ENCODE measurements at regions not wholly inside any gene's neighbourhood (a gene's known extent, or its start where the extent isn't known, plus 50 kb on each side); places are given as distances from the start of the nearest gene placed in this dataset.
"Not testable (repeated sequence)": the region's sequence is repeated elsewhere in the genome, so short reads cannot be mapped to it uniquely, and the experiment has no call there.

- ATAC-seq = no peak
Observed at GRCh38 chr2:168300460-168300859, 53.1 kb upstream of the STK39 start.

GRCh38 chr2:168304024-168304681 lies 56.8 kb upstream of the STK39 start:
- DNase-seq (no peak), ATAC-seq (no peak)

More at GRCh38 chr2:168300460-168300859, 53.1 kb upstream of the STK39 start:
- DNase-seq = no peak

- ATAC-seq = no peak
- no peak for DNase-seq
Observed at GRCh38 chr2:168307379-168307778, 60.0 kb upstream of the STK39 start.

DNA sequence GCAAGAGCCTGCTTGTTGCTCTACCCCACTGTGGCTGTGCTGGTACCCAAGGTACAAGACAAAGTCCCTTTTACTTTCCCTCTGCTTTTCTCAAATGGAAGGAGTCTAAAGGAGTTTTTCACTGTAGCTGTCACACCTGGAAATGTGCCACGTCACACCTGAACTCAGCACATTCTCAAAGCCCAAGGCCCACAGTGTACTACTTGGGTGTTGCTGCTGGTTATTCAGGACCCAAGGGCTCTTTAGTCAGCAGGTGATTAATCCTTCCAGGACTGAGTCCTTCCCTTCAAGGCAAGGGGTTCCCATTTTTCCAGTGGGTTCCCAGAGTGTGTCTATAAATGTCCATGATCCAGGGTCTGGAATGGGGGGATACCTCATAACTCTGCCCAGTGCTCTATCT lies 63.2 kb upstream of the STK39 start:
- DNase-seq = no peak
- ATAC-seq = no peak

DNA sequence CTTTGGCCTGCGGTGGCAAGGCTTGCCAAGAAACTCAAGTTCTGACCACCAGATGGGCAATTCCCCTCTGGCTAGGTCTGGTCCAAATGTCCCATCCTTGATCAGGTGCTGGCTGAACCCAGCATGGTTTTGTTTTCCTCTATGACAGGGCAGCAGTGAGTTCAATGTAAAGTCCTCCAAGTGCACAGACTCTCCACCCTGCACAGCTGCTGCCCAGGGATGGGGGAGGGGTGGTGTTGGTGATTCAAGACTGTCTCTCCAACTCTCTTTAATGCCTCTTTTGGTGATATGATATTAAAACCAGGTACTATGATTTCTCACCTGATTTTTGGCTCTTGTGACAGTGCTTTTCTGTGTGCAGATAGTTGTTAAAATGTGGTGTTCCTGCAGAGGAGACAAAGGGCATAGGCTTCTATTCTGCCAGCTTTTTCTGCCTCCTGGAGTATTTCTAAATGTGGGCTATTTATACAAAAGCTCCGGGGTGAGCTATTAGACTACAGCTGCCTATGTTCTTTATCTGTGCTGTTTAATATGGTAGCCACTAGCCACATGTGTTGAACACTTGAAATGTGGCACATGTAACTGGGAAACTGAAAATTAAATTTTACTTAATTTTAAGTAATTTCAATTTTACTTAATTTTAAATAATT lies 64.0 kb upstream of the STK39 start:
- ATAC-seq (no peak), DNase-seq (no peak)

- ATAC-seq = no peak
- DNase-seq = no peak
Observed at GRCh38 chr2:168312036-168312822, 64.8 kb upstream of the STK39 start.

DNA sequence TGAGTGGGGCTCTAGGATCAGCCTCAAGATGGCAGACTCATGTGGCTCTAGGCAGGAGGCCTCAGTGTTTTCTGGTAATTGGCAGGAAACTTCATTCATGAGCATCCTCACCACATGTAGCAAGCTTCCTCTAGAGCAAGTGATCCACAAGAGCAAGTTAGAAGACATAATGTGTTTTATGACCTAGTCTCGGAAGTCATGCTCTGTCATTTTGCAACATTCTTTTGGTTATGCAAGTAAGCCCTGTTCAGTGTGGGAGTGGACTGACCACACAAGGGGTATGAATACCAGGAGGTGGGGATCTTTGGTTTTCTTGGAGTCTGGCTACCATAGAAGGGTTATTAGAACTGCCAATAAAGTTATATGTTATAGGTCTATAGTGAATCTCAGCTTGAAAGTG lies 66.8 kb upstream of the STK39 start:
- ATAC-seq = no peak
- DNase-seq = no peak

- ATAC-seq (no peak), DNase-seq (no peak)
Observed at GRCh38 chr2:168315331-168316072, 68.1 kb upstream of the STK39 start.

GRCh38 chr2:168316073-168316440 lies 68.7 kb upstream of the STK39 start:
- no peak for ATAC-seq

DNA sequence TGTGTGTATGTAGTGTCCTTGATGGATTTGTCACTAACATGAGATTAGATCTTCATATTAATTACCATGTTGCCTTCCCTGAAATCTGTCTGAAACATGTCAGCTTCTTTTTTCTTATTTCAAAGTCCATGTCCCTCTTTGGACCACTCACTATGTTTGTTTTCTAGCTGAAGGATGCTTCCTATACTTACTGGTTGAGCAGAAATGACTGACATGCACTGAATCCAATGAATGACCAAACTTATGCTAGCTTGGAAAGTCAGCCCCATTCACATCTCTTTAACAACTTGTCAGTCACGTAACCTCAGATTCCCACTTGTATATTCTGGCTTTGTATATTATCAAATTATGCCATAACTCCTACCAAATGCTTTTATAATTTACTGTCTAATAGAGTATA lies 69.9 kb upstream of the STK39 start:
- DNase-seq (no peak), ATAC-seq (no peak)

More at GRCh38 chr2:168316073-168316440, 68.7 kb upstream of the STK39 start:
- DNase-seq = no peak

- ATAC-seq (no peak), DNase-seq (no peak)
Observed at GRCh38 chr2:168320267-168320666, 72.9 kb upstream of the STK39 start.

DNA sequence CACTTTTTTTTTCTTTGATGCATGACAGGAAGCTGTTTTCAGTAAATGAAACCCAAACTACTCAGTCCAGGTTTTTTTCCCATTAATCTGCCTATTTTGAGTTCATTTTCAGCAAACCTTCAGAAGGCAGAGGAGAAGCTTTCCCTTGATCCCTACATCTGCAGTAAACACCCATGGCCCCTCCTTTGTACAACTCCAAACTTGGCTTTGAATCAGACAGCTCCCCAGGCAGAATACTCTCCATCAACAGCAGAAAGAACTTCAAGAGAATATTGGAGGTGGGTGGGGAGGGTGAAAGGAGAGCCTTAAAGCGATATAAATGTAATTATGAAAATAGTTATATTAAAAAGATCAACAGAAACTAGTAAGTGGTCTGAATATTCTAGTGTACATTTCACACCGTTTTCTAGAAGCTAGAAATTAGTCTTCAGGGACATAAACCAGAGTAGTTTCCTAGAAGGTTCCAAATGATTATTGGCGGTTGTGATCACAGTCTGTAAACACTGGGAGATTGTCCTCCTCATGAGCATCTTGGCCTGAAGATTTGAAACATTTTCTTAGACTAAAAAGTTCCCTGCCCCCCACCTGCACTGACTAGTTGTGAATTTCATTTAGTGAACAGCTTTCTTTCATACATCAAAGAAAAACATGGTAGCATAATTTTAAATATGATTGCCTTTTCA lies 75.1 kb upstream of the STK39 start:
- no peak for DNase-seq
- ATAC-seq = no peak

- ATAC-seq (no peak), DNase-seq (no peak)
Observed at GRCh38 chr2:168323529-168324021, 76.2 kb upstream of the STK39 start.

DNA sequence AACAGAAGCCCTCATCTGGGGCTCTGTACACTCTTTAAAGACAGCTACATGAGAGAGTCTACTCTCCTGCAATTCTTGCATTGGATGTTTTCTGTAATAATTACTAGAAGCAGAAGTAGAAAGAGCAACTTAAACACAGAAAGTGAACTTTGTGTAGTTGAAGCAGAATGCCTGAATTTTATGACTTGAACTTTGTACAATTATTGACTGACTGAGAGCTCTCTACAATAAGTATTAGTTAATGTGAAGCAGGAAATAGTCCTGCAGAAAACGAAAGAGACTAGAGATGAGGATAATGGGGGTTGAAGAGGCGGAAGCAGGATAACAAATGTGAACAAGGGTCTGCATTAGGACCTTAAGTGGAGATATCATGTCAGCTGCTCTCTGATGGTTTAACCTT lies 79.2 kb upstream of the STK39 start:
- no peak for DNase-seq
- ATAC-seq = no peak

DNA sequence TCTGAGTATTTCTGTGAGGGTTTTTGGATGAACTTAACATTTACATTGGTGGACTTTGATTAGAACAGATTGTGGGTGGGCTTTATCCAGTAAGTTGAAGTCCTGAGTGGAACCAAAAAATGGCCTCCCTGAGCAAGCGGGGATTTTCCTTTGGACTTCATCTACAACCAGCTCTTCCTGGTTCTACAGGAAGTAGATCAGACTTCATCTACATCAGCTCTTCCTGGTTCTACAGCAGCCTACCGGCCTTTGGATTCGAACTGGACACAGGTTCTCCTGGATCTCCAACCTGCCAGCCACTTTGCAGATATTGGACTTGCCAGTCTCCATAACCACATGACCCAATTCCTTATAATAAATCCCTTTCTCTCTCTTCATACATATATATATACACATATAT lies 79.9 kb upstream of the STK39 start:
- DNase-seq = no peak
- no peak for ATAC-seq

- ATAC-seq (no peak), DNase-seq (no peak)
Observed at GRCh38 chr2:168328421-168328820, 81.0 kb upstream of the STK39 start.

- DNase-seq (no peak), ATAC-seq (no peak)
Observed at GRCh38 chr2:168330624-168331423, 83.4 kb upstream of the STK39 start.

GRCh38 chr2:168335254-168335653 lies 87.9 kb upstream of the STK39 start:
- DNase-seq, ATAC-seq: not testable (repeated sequence)

- ATAC-seq (peak; percentile 86), DNase-seq (peak; percentile 47)
Observed at GRCh38 chr2:168336786-168337388, 89.5 kb upstream of the STK39 start.

DNA sequence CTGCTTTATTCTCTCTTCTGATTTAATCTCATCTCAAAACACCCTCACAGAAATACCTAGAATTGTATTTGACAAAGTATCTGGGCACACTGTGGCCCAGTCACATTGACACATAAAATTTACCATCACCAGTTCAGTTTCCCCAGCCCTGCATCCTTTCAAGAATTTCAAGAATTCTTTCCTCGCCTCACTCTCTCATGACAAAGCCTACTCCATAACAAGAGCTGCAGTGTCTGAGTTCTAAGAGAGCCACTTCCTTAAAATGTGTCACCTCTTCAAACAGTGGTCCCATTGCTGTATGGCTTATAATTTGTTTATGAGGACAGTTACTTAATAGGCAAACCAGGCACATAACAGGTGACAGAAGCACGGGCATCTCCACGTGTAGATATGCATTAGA lies 90.9 kb upstream of the STK39 start:
- no peak for ATAC-seq
- DNase-seq = no peak
